Astrocyte (in vitro differentiated cells and primary cell): ENCODE measurements at regions not wholly inside any gene's neighbourhood (a gene's known extent, or its start where the extent isn't known, plus 50 kb on each side); places are given as distances from the start of the nearest gene placed in this dataset.

Experiments
- DNase-seq: peaks from one replicate; pipeline ENCODE4 v3.0.0-alpha.2; 2010; ENCODE audit warnings: low read depth
- FAIRE-seq: peaks from 2 replicates; lab custom pipeline; 2011; peaks lifted over from hg19 to GRCh38; lab: Jason Lieb, UNC
- H2AFZ ChIP-seq: 2 replicates; pipeline ENCODE4 v1.6.0; 2012; ENCODE audit warnings: low read depth, low read length, inconsistent platforms
- H3K27ac ChIP-seq: 2 replicates; pipeline ENCODE4 v1.5.1; 2011; ENCODE audit warnings: low read depth, low read length, inconsistent platforms
- H3K27me3 ChIP-seq: 2 replicates; pipeline ENCODE4 v1.6.0; 2011; ENCODE audit warnings: low read length, inconsistent platforms; ENCODE audit not compliant: insufficient read depth
- H3K36me3 ChIP-seq: 2 replicates; pipeline ENCODE4 v1.5.1; 2011; ENCODE audit warnings: low read length, inconsistent platforms; ENCODE audit not compliant: insufficient read depth
- H3K4me1 ChIP-seq: 2 replicates; pipeline ENCODE4 v1.5.1; 2011; ENCODE audit warnings: low read length, inconsistent platforms; ENCODE audit not compliant: insufficient read depth
- H3K4me2 ChIP-seq: 2 replicates; pipeline ENCODE4 v1.6.0; 2012; ENCODE audit warnings: low read length, inconsistent platforms
- H3K4me3 ChIP-seq: 2 replicates; pipeline ENCODE4 v1.5.1; 2011; ENCODE audit warnings: low read depth, mild to moderate bottlenecking, low read length, inconsistent platforms; ENCODE audit not compliant: insufficient read depth
- H3K79me2 ChIP-seq: 2 replicates; pipeline ENCODE4 v1.6.0; 2012; ENCODE audit warnings: mild to moderate bottlenecking, low read length, inconsistent platforms; ENCODE audit not compliant: insufficient read depth
- H3K9ac ChIP-seq: 2 replicates; pipeline ENCODE4 v1.6.0; 2012; ENCODE audit warnings: mild to moderate bottlenecking, low read length, inconsistent platforms
- H3K9me3 ChIP-seq: 2 replicates; pipeline ENCODE4 v1.5.1; 2012; ENCODE audit warnings: low read depth, mild to moderate bottlenecking, low read length, inconsistent platforms; ENCODE audit not compliant: insufficient read depth
- H4K20me1 ChIP-seq: 2 replicates; pipeline ENCODE4 v1.6.0; 2012; ENCODE audit warnings: low read length, inconsistent platforms; ENCODE audit not compliant: insufficient read depth
- H3K27ac Mint-ChIP-seq: one replicate; pipeline ENCODE4 v1.8.0; 2021; ENCODE audit warnings: mild to moderate bottlenecking, mixed read lengths; ENCODE audit not compliant: unreplicated experiment
- H3K27me3 Mint-ChIP-seq: one replicate; pipeline ENCODE4 v1.8.0; 2021; ENCODE audit warnings: low read depth, mixed read lengths; ENCODE audit not compliant: unreplicated experiment
- H3K36me3 Mint-ChIP-seq: one replicate; pipeline ENCODE4 v1.8.0; 2021; ENCODE audit warnings: low read depth, mixed read lengths; ENCODE audit not compliant: unreplicated experiment
- H3K4me1 Mint-ChIP-seq: one replicate; pipeline ENCODE4 v1.8.0; 2021; ENCODE audit warnings: low read depth, mixed read lengths; ENCODE audit not compliant: unreplicated experiment
- H3K4me3 Mint-ChIP-seq: one replicate; pipeline ENCODE4 v1.8.0; 2021; ENCODE audit warnings: mild to moderate bottlenecking, moderate library complexity, mixed read lengths; ENCODE audit not compliant: unreplicated experiment
- H3K9me3 Mint-ChIP-seq: one replicate; pipeline ENCODE4 v1.8.0; 2021; ENCODE audit warnings: mild to moderate bottlenecking, mixed read lengths; ENCODE audit not compliant: unreplicated experiment
- EZH2 ChIP-seq: IDR thresholded peaks from 2 replicates; pipeline ENCODE4 v1.6.1; 2012; ENCODE audit warnings: mild to moderate bottlenecking, low read length, inconsistent platforms; ENCODE audit not compliant: insufficient read depth
- TF ChIP-seq, protein P1 (sequence below): IDR thresholded peaks from 2 replicates; pipeline ENCODE4 v1.5.1; 2011; ENCODE audit warnings: low read depth, mild to moderate bottlenecking, inconsistent platforms, low read length, moderate library complexity; ENCODE audit not compliant: insufficient read depth

GRCh38 chr9:129500161-129500862, 120.6 kb downstream of the C9orf50 start:
- no peaks in the 10 kb centered on the region for H3K27me3 Mint-ChIP-seq
- Histone ChIP-seq H3K27ac (peak overlapping the region; percentile 76), H3K9me3 (no peaks in the 10 kb centered on the region), H3K4me1 (peaks cover 66% of the 10 kb centered on the region), H4K20me1 (no peaks in the 10 kb centered on the region), H3K4me3 (peak overlapping the region; percentile 11), H3K4me2 (peak overlapping the region; percentile 50), H2AFZ (no peak overlapping the region), H3K9ac (peak overlapping the region; percentile 77), H3K27me3 (no peaks in the 10 kb centered on the region), H3K79me2 (peaks cover 17% of the 10 kb centered on the region), H3K36me3 (no peaks in the 10 kb centered on the region)
- peak; percentile 72 for DNase-seq
- no peak for TF ChIP-seq EZH2
- TF ChIP-seq, protein P1, sequence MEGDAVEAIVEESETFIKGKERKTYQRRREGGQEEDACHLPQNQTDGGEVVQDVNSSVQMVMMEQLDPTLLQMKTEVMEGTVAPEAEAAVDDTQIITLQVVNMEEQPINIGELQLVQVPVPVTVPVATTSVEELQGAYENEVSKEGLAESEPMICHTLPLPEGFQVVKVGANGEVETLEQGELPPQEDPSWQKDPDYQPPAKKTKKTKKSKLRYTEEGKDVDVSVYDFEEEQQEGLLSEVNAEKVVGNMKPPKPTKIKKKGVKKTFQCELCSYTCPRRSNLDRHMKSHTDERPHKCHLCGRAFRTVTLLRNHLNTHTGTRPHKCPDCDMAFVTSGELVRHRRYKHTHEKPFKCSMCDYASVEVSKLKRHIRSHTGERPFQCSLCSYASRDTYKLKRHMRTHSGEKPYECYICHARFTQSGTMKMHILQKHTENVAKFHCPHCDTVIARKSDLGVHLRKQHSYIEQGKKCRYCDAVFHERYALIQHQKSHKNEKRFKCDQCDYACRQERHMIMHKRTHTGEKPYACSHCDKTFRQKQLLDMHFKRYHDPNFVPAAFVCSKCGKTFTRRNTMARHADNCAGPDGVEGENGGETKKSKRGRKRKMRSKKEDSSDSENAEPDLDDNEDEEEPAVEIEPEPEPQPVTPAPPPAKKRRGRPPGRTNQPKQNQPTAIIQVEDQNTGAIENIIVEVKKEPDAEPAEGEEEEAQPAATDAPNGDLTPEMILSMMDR = no peak
- H3K36me3 Mint-ChIP-seq = peaks cover 6% of the 10 kb centered on the region
- H3K27ac Mint-ChIP-seq = peak overlapping the region; percentile 50
- FAIRE-seq = no peak
- H3K4me3 Mint-ChIP-seq = peak overlapping the region; percentile 54
- H3K9me3 Mint-ChIP-seq = peaks cover 1% of the 10 kb centered on the region
- peaks cover 48% of the 10 kb centered on the region for H3K4me1 Mint-ChIP-seq

GRCh38 chr9:129498451-129499384, 122.2 kb downstream of the C9orf50 start:
- no peak for DNase-seq
- Mint-ChIP-seq H3K27me3 (no peaks in the 10 kb centered on the region), H3K27ac (peak overlapping the region; percentile 50), H3K4me3 (peak overlapping the region; percentile 54), H3K9me3 (peaks cover 1% of the 10 kb centered on the region), H3K36me3 (peaks cover 6% of the 10 kb centered on the region), H3K4me1 (peaks cover 50% of the 10 kb centered on the region)
- peak overlapping the region; percentile 99 for H3K9ac ChIP-seq
- peak overlapping the region; percentile 96 for H3K27ac ChIP-seq
- no peaks in the 10 kb centered on the region for H3K36me3 ChIP-seq
- no peak for TF ChIP-seq EZH2
- TF ChIP-seq, protein P1 = no peak
- peak overlapping the region; percentile 99 for H3K4me2 ChIP-seq
- no peaks in the 10 kb centered on the region for H3K27me3 ChIP-seq
- no peaks in the 10 kb centered on the region for H3K9me3 ChIP-seq
- no peak overlapping the region for H2AFZ ChIP-seq
- peaks cover 17% of the 10 kb centered on the region for H3K79me2 ChIP-seq
- H3K4me3 ChIP-seq = peak overlapping the region; percentile 29
- no peak for FAIRE-seq
- no peaks in the 10 kb centered on the region for H4K20me1 ChIP-seq
- peaks cover 68% of the 10 kb centered on the region for H3K4me1 ChIP-seq
